Transverse colon (tissue), 3 donors: ENCODE measurements at regions not wholly inside any gene's neighbourhood (a gene's known extent, or its start where the extent isn't known, plus 50 kb on each side); places are given as distances from the start of the nearest gene placed in this dataset.

Experiments
- CTCF ChIP-seq, 5 experiments: fragments of 200-600 bp in 3 of 5; fragments of 450-650 bp in 2 of 5; sonication (generic) in 3 of 5; IDR thresholded peaks; 1 replicate in 2 of 5; 2 replicates in 3 of 5; pipeline ENCODE4 v1.5.1; 2016 to 2017; ENCODE audit warnings: antibody characterized with exemption in 5 of 5, inconsistent platforms in 3 of 5, mild to moderate bottlenecking in 2 of 5, moderate library complexity in 1 of 5
- POLR2A ChIP-seq: fragments of 450-650 bp; IDR thresholded peaks from one replicate; pipeline ENCODE4 v1.6.1; 2016; ENCODE audit warnings: antibody characterized with exemption, mild to moderate bottlenecking, moderate library complexity

DNA sequence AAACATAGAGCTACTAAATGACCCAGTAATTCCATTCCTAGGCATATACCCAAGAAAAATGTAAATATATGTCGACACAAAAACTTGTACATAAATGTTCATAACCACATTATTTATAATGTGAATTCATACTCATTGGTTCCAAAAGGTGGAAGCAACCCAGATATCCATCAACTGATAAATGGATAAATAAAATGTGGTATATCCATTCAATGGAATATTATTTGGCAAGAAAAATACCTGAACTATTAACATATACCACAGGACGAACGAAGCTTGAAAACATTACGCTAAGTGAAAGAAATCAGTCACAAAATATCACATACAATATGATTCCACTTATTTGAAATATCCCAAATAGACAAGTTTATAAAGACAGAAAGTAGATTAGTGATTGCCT lies 99.0 kb upstream of the SOX5 start:
- TF ChIP-seq CTCF (IDR thresholded peaks at IDR 0.05) (no peak), POLR2A (no peak)
